ENCODE measurements at regions not wholly inside any gene's neighbourhood (a gene's known extent, or its start where the extent isn't known, plus 50 kb on each side); places are given as distances from the start of the nearest gene placed in this dataset.

DNA sequence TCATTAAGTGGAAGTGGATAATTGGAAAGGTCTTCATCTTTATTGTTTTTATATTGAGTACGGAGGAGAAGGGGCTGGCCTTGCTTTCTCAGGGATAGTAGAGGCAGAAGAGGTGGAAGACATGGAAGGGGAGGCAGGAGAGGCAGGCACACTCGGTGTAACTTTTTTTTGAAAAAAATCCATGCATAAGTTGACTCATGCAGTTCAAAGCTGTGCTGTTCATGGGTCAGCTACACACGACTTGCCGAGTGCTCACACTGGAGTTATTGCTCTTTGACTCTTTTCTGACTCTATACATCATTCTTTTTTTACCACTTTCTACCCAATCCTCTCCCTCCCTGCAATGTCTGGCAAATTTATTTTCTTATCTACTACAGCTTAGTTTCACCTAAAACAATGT lies 158.3 kb upstream of the AADAT start:
- DNase-seq (ENCODE audit: insufficient read length, low spot score) (no peak), FAIRE-seq (no peak)
- TF ChIP-seq POU2F2 (IDR thresholded peaks at IDR 0.05; ENCODE audit: low read depth, low read length), result no peak
- no peak for TF ChIP-seq SPI1 (IDR thresholded peaks at IDR 0.05; ENCODE audit: low read depth, low read length)
- TF ChIP-seq POLR2AphosphoS5 (IDR thresholded peaks at IDR 0.05; ENCODE audit: low read depth, low read length), result no peak
- no peak for TF ChIP-seq TAF1 (IDR thresholded peaks at IDR 0.05; ENCODE audit: low read depth, low read length)
- no peak for TF ChIP-seq PAX5 (IDR thresholded peaks at IDR 0.05; ENCODE audit: insufficient read depth, low read length, severe bottlenecking)
- no peak for TF ChIP-seq POLR2A (IDR thresholded peaks at IDR 0.05; ENCODE audit: low read depth, low read length)

DNA sequence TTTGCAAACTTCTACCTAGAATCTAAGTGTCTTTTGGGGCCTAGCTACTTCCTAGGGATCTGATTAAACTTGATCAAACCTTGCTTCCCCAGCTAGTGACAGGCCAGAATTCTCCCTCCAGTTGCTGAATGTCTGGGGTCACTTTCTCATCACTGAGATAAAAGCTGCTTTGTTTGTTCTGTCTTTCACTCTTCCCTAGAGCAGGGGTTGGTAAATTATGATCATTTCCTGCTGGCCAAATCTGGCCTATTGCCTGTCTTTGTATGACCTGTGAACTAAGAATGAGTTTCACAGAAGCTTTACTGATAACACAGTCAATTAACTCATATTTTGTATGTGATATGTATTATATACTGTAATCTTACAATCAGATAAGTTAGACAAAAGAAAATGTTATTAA lies 157.8 kb upstream of the AADAT start:
- FAIRE-seq, result no peak

DNA sequence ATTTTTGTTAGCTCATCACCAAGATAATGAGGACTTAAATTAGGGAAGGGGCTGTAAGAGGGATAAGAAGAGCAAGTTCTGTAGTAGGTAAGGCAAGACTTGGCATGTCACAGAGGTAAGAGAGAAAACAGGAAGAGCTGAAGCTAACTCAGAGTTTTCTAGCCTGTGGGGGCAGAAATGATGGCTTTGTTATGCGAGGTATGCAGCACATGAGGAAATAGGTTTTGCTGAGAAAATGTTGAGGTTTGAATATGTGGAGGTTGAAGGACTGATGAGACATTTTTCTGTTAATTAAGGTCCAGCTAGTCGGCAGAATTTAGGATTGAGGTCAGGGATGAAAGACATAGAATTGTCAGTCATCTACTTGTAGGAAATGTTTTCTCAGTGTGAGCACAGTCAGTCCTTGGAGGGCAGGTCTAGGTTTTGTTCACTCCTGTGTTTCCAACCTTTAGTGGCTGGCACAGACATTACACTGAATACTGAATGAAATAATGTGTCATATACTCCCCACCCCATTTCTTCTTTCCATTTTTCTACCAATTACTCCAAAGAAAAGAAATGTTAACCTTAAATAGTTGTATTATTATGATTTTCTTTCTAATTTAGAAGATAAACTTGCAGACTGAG lies 154.0 kb upstream of the AADAT start:
- FAIRE-seq (no peak), DNase-seq (ENCODE audit: insufficient read length, low spot score) (no peak)
- TF ChIP-seq POLR2AphosphoS5 (IDR thresholded peaks at IDR 0.05; ENCODE audit: low read depth, low read length), result no peak
- peak; percentile 22; the same call in 1 of the 2 replicates for TF ChIP-seq SPI1 (IDR thresholded peaks at IDR 0.05; ENCODE audit: low read depth, low read length)
- no peak for TF ChIP-seq PAX5 (IDR thresholded peaks at IDR 0.05; ENCODE audit: insufficient read depth, low read length, severe bottlenecking)
- no peak for TF ChIP-seq POLR2A (IDR thresholded peaks at IDR 0.05; ENCODE audit: low read depth, low read length)

More for the DNA sequence above, 157.8 kb upstream of the AADAT start:
- DNase-seq (ENCODE audit: insufficient read length, low spot score), result no peak
- TF ChIP-seq TAF1 (IDR thresholded peaks at IDR 0.05; ENCODE audit: low read depth, low read length) (no peak), PAX5 (IDR thresholded peaks at IDR 0.05; ENCODE audit: insufficient read depth, low read length, severe bottlenecking) (no peak), POU2F2 (IDR thresholded peaks at IDR 0.05; ENCODE audit: low read depth, low read length) (no peak), POLR2A (IDR thresholded peaks at IDR 0.05; ENCODE audit: low read depth, low read length) (no peak), SPI1 (IDR thresholded peaks at IDR 0.05; ENCODE audit: low read depth, low read length) (no peak), POLR2AphosphoS5 (IDR thresholded peaks at IDR 0.05; ENCODE audit: low read depth, low read length) (no peak)

DNA sequence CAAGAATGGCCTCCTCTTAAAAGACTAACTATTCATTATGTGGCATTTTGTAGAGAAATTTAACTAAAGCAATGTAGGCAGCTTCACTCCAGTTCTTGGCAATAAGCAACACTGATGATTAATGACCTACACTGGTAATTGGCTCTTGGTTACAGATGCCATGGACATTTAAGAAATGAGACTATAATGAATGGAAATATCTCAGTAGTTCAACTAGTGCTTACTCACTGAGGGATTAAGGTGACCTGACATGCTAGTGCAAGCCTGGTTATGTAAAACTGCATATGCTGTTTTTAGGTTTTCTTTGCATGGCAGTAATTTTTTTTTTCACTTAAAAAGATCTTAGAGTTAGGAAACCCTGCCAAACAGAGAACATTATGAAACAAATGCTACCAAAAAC lies 152.7 kb upstream of the AADAT start:
- DNase-seq (ENCODE audit: insufficient read length, low spot score) (no peak), FAIRE-seq (no peak)
- no peak for TF ChIP-seq POLR2AphosphoS5 (IDR thresholded peaks at IDR 0.05; ENCODE audit: low read depth, low read length)
- no peak for TF ChIP-seq PAX5 (IDR thresholded peaks at IDR 0.05; ENCODE audit: insufficient read depth, low read length, severe bottlenecking)
- no peak for TF ChIP-seq POU2F2 (IDR thresholded peaks at IDR 0.05; ENCODE audit: low read depth, low read length)
- no peak for TF ChIP-seq TAF1 (IDR thresholded peaks at IDR 0.05; ENCODE audit: low read depth, low read length)
- TF ChIP-seq POLR2A (IDR thresholded peaks at IDR 0.05; ENCODE audit: low read depth, low read length), result no peak
- TF ChIP-seq SPI1 (IDR thresholded peaks at IDR 0.05; ENCODE audit: low read depth, low read length), result no peak

DNA sequence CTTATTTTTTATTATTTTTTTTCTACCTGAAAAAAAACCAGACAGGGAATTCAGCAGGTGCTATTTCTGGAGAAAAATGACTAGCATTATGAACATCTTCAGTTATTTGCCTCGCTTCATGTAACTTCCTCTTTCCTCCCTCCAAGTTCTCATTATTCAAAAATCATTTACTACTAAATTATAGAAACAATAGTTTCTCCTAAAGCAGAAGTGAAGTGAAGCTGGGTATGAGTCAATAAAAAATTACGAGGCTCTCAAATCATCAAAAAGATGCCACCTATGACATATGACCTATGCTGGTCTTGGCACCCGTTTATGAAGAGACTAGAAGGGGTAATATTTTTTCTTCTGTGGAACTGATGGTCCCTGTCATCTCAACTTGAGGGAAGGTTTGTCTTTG lies 145.0 kb upstream of the AADAT start:
- no peak for DNase-seq (ENCODE audit: insufficient read length, low spot score)

DNA sequence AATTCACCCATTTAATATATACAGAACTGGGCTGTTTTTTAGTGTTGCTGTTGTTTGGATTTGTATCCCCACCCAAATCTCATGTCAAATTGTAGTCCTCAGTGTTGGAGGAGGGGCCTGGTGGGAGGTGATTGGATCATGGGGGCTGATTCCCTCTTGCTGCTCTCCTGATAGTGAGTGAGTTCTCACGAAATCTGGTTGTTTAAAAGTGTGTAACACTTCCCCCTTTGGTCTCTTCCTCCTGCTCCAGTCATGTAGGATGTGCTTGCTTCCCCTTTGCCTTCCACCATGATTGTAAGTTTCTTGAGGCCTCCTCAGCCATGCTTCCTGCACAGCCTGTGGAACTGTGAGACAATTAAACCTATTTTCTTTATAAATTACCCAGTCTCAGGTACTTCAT lies 141.6 kb upstream of the AADAT start:
- no peak for TF ChIP-seq POLR2A (IDR thresholded peaks at IDR 0.05; ENCODE audit: low read depth, low read length)
- TF ChIP-seq TAF1 (IDR thresholded peaks at IDR 0.05; ENCODE audit: low read depth, low read length), result no peak
- no peak for TF ChIP-seq POLR2AphosphoS5 (IDR thresholded peaks at IDR 0.05; ENCODE audit: low read depth, low read length)
- no peak for TF ChIP-seq SPI1 (IDR thresholded peaks at IDR 0.05; ENCODE audit: low read depth, low read length)
- no peak for TF ChIP-seq PAX5 (IDR thresholded peaks at IDR 0.05; ENCODE audit: insufficient read depth, low read length, severe bottlenecking)
- TF ChIP-seq POU2F2 (IDR thresholded peaks at IDR 0.05; ENCODE audit: low read depth, low read length), result no peak
- FAIRE-seq, result no peak

More for the DNA sequence above, 145.0 kb upstream of the AADAT start:
- FAIRE-seq, result no peak
- TF ChIP-seq SPI1 (IDR thresholded peaks at IDR 0.05; ENCODE audit: low read depth, low read length), result peak; percentile 30
- no peak for TF ChIP-seq POLR2AphosphoS5 (IDR thresholded peaks at IDR 0.05; ENCODE audit: low read depth, low read length)
- TF ChIP-seq TAF1 (IDR thresholded peaks at IDR 0.05; ENCODE audit: low read depth, low read length), result no peak
- TF ChIP-seq PAX5 (IDR thresholded peaks at IDR 0.05; ENCODE audit: insufficient read depth, low read length, severe bottlenecking), result no peak
- no peak for TF ChIP-seq POLR2A (IDR thresholded peaks at IDR 0.05; ENCODE audit: low read depth, low read length)
- no peak for TF ChIP-seq POU2F2 (IDR thresholded peaks at IDR 0.05; ENCODE audit: low read depth, low read length)

DNA sequence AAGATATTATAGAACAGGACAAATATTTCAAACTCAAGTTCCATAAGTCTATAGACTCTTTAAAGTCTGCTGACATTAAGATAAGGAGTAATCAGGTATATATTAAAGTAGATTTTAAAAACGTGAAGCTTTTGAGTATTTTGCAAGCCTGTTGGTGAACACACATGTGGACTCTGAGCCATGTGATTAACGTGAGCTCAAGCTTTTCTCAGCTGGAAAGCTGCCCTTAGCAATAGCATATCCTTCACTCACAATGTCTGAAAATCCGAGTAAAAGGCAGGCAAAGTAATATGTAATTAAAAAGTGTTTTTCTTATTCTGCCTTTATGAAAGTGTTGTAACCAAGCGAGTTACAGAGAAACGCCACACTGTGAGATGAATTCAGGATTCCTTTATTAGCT lies 140.5 kb upstream of the AADAT start:
- DNase-seq (ENCODE audit: insufficient read length, low spot score) (no peak), FAIRE-seq (no peak)
- TF ChIP-seq PAX5 (IDR thresholded peaks at IDR 0.05; ENCODE audit: insufficient read depth, low read length, severe bottlenecking) (no peak), POLR2A (IDR thresholded peaks at IDR 0.05; ENCODE audit: low read depth, low read length) (no peak), POLR2AphosphoS5 (IDR thresholded peaks at IDR 0.05; ENCODE audit: low read depth, low read length) (no peak), SPI1 (IDR thresholded peaks at IDR 0.05; ENCODE audit: low read depth, low read length) (no peak), TAF1 (IDR thresholded peaks at IDR 0.05; ENCODE audit: low read depth, low read length) (no peak), POU2F2 (IDR thresholded peaks at IDR 0.05; ENCODE audit: low read depth, low read length) (no peak)

More for the DNA sequence above, 141.6 kb upstream of the AADAT start:
- no peak for DNase-seq (ENCODE audit: insufficient read length, low spot score)

DNA sequence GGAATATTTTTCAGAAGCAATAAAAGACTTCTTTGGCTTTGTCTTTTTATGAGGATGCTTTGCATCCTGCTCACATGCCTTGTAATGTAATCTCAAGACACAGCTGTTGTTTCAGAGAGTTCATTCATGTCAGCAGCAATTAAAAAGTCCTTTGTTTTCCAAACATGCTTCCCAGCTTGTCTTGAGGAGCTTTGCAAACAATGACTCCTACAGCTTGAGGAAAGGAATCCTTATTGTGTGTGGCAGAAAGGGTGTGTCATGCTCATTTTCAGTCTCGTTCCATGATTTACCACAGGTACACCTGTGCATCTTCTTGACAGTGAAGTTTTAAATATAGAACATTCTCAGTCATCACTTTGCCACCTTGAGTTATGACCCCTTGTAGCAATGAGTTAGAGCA lies 139.2 kb upstream of the AADAT start:
- FAIRE-seq (no peak), DNase-seq (ENCODE audit: insufficient read length, low spot score) (no peak)
- TF ChIP-seq POLR2AphosphoS5 (IDR thresholded peaks at IDR 0.05; ENCODE audit: low read depth, low read length) (no peak), SPI1 (IDR thresholded peaks at IDR 0.05; ENCODE audit: low read depth, low read length) (no peak), POLR2A (IDR thresholded peaks at IDR 0.05; ENCODE audit: low read depth, low read length) (no peak), PAX5 (IDR thresholded peaks at IDR 0.05; ENCODE audit: insufficient read depth, low read length, severe bottlenecking) (no peak), TAF1 (IDR thresholded peaks at IDR 0.05; ENCODE audit: low read depth, low read length) (no peak), POU2F2 (IDR thresholded peaks at IDR 0.05; ENCODE audit: low read depth, low read length) (no peak)

DNA sequence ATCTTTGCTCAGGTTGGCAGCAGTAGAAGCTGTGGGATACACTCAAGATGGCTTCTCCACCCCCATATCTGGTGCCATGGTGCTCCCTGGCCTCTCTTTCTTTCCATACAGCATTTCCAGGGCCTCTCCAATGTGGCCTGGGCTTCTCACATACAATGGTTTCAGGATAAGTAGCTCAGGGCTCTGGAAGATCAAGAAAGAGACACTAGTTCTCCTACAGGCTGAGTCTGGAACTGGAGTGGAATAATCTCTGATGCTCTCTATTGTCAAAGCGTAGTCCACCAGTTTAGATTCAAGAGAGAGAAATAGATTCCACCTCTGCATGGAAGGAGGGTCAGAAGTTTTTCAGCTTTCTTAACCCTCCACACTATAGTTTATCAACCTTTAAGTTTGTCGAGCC lies 138.2 kb upstream of the AADAT start:
- no peak for DNase-seq (ENCODE audit: insufficient read length, low spot score)
- FAIRE-seq, result no peak
- TF ChIP-seq PAX5 (IDR thresholded peaks at IDR 0.05; ENCODE audit: insufficient read depth, low read length, severe bottlenecking) (no peak), POU2F2 (IDR thresholded peaks at IDR 0.05; ENCODE audit: low read depth, low read length) (no peak), POLR2A (IDR thresholded peaks at IDR 0.05; ENCODE audit: low read depth, low read length) (no peak), POLR2AphosphoS5 (IDR thresholded peaks at IDR 0.05; ENCODE audit: low read depth, low read length) (no peak), SPI1 (IDR thresholded peaks at IDR 0.05; ENCODE audit: low read depth, low read length) (no peak), TAF1 (IDR thresholded peaks at IDR 0.05; ENCODE audit: low read depth, low read length) (no peak)

DNA sequence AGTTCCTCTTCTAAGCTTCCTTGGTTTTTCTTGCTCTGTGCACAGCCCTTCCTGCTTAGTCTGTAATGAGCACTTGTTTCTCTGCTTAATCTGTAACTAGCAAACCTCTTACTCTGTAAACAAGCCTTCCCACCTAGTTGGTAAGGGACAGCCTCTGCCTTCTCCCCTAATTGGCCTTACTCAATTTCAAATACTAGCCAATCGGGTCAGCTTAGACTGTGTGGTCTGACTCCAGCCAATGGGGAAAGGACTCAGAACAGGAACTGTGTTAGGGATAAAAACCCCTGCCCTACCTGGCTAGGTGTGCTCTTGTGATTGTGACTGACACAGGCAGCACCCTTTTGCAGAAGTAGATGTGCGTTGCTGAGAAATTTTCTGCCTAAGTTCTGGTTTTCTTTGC lies 136.5 kb upstream of the AADAT start:
- FAIRE-seq (no peak), DNase-seq (ENCODE audit: insufficient read length, low spot score) (no peak)
- TF ChIP-seq POLR2A (IDR thresholded peaks at IDR 0.05; ENCODE audit: low read depth, low read length), result no peak
- no peak for TF ChIP-seq TAF1 (IDR thresholded peaks at IDR 0.05; ENCODE audit: low read depth, low read length)
- no peak for TF ChIP-seq PAX5 (IDR thresholded peaks at IDR 0.05; ENCODE audit: insufficient read depth, low read length, severe bottlenecking)
- no peak for TF ChIP-seq POU2F2 (IDR thresholded peaks at IDR 0.05; ENCODE audit: low read depth, low read length)
- no peak for TF ChIP-seq SPI1 (IDR thresholded peaks at IDR 0.05; ENCODE audit: low read depth, low read length)
- no peak for TF ChIP-seq POLR2AphosphoS5 (IDR thresholded peaks at IDR 0.05; ENCODE audit: low read depth, low read length)

All from GM12891 (cell line).